ENCODE measurements at regions not wholly inside any gene's neighbourhood (a gene's known extent, or its start where the extent isn't known, plus 50 kb on each side); places are given as distances from the start of the nearest gene placed in this dataset.

DNA sequence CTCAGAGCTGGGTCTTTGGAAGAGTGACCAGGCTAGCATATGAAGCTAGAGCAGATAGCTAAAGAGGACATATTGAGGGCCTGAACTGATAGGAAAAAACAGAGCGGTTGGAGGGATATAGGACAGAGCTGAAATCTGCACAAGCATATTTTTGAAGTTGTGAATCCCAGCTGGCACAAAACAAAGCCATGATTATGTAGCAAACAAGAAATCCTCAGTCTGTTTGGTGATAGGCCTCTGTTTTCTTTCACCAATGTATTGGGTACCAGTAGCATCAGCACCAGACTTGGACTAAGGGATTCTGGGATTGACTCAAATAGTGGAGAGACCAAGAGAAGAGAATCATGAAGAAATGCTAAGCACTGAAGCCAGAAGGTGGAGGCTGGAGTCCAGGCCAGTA lies 151.0 kb downstream of the FAM43A start:
- DNase-seq (ENCODE audit: low spot score): no peak

DNA sequence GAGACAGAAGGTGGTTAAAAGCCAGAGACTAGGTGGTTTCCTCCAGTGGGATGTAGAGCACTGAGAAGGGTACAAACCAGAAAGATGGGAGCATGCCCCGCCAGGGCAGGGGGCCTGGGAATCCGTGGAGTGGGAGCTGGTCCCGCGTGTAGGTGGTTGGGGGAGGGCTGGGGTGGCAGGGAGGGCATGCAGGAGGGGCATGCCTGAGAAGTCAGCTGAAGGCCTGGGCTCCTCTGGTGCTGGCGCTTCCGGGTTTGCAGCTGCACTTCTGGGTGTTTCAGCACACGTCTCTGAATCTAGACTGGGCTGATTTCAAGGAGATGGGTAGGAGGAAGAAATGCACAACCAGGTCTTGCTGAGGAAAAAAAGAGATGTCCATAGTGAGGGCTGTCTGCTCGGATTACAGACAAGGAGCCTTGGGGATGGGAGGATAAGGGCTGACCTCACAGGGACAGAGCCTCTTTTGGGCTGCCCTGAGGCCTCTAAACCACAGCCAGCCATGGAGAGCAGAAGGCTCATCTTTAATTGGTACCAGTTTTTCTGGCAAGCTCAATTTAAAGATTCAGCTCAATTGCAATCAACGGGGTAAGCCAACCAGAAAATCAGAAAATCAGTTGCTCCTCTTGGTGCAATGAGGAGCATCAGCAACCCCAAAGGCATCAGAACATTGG lies 151.9 kb downstream of the FAM43A start:
- no peak for DNase-seq (ENCODE audit: low spot score)

DNA sequence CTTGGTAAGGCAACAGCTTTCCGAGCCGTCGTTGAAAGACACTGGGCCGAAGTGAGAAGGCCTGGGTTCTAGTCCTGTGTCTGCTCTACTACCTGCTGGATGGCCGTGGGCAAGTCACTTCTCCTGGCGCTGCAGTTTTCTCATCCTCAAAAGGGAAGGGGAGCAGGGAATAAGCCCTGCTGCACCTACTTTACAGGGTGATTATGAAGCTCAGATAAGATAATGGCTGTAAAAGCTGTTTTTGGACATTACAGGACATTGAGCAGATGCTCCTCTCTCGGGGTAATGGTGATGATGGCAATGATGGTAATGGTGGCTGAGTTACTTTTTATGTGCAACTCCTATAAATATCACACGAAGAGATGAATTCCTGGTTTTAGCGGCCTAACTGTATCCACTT lies 152.6 kb downstream of the FAM43A start:
- DNase-seq (ENCODE audit: low spot score): no peak

DNA sequence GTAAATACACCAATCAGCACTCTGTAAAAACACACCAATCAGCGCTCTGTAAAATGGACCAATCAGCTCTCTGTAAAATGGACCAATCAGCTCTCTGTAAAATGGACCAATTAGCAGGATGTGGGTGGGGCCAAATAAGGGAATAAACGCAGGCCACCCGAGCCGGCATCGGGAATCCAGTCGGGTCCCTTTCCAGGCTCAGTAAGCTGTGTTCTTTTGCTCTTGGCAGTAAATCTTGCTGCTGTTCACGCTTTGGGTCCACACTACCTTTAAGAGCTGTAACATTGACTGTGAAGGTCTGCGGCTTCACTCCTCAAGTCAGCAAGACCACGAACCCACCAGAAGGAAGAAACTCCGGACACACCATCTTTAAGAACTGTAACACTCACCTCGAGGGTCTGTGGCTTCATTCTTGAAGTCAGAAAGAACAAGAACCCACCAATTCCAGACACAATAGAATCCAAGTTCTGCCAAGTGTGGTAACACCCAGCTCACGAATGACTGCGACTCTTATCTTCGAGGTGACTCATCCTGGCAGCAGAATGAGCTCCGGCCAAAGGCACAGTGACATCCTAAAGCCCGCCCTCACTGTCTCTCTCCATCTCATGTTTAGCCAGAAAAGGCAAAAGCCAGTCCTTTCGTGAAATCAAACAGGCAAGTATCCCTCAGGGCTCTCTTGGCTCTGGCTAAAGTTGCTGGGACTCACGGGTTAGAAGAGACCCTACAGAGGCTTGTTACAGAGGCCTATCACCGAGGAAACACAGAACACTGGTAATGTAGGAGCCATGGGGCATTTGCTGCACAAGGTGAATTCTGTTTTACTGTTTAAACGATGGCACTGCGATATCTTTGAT lies 155.2 kb downstream of the FAM43A start:
- no peak for DNase-seq (ENCODE audit: low spot score)

DNA sequence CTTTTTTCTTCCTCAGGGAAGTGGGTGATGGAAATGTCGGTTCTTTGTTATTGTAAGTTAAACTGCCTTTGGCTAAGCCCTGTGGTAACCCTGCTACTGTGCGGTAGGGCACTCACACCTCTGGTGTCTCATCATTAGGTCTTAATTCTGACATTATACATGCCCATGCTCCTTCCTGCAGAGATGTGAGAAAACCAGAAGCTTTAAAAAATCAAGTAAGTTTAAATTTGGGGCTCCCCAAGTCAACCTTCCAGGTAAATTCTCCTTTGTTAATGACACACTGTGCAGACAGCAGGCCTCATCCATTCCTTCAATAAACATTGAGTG lies 155.8 kb downstream of the FAM43A start:
- DNase-seq (ENCODE audit: low spot score): no peak

DNA sequence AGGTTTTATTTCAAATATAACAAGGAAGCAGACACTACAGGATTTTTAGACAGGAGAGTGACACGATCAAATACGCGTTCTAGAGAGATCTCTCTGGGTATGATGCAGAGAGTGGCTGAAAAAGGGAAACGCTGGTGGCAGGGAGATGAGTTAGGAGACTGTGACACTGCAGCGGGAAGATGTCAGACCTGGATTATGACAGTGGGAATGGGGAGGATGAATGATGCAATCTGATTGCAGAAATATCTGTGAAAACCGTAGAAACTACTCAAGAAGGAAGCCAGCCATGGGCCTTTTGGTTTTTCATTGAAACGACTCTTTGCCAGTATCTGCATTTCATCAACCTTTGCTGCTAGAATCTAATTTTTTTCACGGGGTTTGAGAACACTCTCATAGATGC lies 157.9 kb downstream of the FAM43A start:
- no peak for DNase-seq (ENCODE audit: low spot score)

DNA sequence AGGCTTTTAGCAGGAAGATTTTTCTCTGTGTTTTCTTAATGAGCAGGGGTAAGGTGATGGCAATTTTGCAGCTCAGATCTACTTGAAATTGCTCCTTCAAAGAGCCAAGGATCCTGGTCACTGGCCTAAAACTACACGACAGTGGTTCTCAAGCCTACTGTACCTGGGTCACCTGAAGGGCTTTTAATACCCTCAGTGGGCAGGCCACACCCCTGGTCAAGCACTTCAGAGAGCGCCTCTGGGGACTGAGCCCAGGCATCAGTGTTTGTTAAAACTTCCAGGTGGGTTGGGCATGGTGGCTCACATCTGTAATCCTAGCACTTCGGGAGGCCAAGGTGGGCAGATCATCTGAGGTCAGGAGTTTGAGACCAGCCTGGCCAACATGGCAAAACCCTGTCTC lies 158.4 kb downstream of the FAM43A start:
- no peak for DNase-seq (ENCODE audit: low spot score)

DNA sequence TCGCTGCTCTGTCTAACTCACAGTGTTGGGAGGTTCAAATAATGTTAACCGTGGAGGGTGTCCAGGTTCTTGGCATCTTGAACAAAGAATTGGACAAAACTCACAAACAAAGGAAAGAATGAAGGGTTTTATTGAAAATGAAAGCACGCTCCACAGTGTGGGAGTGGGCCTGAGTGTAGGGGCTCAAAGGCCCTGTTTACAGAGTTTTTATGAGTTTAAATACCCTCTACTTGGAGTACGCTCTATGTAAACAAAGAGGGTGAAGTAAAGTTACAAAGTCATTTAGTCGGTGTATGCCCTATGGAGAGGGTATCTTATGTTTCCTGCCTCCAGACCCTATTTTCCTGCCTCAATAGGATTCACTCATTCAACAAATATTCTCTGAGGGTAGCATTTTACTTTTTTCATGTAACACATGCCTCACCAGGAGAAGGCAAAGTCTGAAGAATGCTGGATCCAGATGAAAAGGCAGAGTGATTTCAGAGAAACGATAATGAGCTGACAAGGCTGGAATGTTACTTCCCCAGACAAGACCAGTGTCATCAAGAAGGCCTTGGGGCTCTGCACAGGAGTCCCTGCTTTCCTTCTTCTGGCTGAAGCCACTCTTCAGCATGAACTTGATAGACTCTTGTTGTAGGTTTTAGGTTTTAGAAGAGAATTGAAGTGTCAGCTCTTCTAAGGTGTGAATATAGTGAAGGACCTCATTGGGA lies 163.6 kb downstream of the FAM43A start:
- no peak for DNase-seq (ENCODE audit: low spot score)

DNA sequence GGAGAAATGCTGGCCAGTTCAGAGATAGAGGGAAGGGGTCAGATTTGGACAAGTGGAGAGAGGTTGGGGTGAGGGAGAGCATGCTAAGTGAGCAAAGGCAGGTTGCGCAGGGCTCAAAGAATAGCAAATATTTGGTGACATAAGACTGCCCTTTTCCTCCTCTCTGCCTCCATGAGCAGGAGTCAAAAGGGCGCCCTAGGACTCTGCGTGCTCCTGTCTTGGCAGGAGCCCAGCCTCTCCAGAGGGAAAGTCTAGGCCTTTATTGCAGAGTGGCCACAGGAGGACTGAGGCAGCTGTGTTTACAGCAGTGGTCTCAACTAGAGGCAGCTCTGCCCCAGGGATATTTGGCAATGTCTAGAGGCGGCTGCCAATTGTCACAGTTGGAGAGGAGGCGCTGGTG lies 165.6 kb downstream of the FAM43A start:
- DNase-seq (ENCODE audit: low spot score): no peak

DNA sequence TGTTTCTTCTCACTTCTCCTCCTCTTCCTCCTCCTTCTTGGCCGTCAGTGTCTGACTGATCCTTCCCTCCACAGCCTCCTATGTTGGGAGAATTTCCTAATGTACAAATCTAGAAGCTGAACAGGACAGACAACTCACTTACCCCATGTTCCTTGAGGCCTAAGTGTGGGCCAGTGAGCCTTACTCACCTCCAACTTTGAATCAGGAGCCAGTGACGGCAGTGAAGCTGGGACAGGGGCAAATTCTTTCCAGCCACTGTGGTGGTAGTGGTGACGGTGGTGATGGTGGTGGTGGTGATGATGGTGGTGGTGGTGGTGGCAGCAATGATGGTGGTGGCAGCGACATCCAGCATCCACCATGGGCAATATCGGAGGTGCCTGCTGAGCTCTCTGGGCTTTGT lies 166.3 kb downstream of the FAM43A start:
- no peak for DNase-seq (ENCODE audit: low spot score)

DNA sequence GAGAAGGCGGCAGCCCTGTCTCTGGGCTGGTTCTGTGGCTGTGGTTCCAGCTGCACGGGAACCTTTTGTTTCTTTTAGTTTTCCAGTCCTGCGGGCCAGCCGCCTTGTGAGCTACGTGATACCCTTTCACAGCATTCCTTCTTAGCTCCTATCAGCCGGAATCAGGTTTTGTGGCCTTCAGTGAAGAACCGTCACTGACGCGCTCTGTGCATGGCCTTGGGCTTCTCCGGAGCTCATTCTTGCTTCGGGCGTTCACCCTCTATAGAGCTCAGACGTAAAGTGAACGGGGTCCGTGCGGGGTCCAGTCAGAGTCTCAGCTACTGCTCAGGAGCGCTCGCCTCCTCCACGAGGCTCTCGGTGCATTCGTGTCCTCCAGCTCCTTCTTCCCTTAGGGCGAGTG lies 166.7 kb downstream of the FAM43A start:
- DNase-seq (ENCODE audit: low spot score): no peak

DNA sequence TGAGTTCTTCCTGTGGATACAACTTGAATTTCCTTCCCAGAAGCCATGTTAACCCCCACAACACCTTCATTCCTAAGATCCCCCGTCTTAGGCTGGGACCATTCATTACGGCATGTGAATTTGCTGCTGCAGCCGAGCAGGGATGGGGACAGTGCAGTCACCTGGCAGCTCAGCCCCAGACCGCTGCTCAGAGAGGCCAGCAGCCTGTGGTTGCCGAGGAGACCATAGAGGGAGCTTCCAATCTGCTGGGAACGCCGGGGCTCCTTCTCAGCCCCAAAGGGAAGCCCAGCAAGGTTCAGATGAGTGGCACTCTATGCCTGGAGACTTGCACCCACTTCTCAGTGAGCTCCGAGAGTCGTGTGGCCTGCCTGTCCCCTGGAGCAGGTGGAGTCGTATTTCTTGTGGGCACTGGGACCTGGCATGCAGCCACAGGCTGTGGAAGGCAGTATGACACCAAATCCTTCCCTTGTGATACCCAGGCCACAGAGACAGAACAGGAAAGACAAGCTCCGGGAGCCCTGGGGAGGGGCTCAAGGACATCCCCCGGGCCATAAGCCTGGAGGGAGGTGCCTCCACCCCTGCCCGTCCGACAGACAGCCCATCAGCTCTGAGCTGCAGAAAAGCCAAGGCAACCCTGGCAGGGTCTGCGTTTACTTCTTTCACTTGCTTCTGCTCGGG lies 167.3 kb downstream of the FAM43A start:
- no peak for DNase-seq (ENCODE audit: low spot score)

DNA sequence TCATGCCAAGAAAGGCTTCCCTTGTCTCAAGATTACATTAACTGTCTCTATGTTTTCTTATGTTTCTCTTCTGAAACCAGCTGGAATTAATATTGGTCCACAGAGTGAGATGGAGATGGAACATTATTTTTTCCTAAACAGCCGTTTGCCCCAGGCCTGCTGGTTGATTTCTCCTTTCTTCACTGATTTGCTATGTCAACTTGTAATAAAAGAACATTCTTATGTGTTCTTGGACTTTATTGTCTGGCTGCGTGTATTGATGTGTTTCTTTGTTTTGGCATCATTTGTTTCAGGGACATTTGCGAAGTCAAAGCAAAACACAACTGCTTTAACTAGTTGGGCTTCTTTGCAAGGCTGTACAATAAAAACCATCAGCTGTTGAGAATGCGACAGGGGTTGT lies 168.5 kb downstream of the FAM43A start:
- no peak for DNase-seq (ENCODE audit: low spot score)

DNA sequence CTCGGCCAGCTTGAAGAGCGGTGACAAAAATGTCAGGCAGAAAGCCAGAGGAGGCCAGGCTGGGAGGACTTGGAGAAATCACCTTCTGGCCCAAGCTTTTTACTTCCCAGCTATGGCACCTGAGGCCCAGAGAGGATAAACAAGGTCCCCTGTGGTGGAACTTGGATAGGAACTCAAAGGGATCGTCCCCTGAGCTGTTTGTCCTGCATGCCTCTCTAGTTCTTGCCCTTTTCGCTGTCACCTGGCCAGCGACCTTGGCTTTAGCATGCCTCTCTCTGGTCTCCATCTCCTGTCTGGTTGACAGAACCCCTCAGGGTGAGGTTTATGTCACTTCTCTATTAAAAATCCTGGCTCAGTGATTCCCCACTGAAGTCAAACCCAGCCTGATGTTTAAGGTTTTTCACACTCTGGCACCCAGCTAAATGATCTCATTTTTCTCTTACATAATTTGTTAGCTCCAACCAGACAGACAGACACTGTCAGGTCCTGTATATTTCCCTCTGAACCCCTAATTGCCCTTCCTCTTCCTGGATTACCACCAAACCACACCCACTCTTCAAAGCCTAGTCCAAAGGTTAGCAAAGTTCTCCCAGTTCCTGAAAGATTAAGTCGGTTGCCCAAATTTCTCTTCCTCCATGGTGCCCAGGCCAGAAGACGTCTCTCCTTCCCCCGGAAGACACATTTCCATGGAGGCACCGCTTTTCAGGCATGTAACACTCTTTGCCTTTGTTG lies 169.1 kb downstream of the FAM43A start:
- DNase-seq (ENCODE audit: low spot score): no peak

DNA sequence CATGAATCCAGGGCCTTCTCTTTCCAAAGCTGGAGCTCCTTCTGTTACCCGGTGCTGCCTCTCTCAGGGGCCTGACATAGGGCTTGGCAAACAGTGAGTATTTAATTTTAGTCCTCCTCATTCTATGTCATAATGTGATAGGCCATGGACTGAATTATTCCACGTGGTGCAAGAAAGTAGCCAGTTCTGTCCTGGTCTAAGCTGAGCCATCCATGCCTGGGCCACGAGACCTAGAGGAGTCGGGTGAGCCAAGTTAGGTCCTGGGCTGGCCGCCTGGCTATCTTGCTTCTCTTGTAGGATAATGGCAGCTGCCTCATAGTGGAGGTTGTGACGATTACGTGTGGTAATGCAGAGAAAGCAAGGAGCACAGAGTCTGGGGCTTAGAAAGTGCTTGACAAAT lies 170.6 kb downstream of the FAM43A start:
- DNase-seq (ENCODE audit: low spot score): no peak

DNA sequence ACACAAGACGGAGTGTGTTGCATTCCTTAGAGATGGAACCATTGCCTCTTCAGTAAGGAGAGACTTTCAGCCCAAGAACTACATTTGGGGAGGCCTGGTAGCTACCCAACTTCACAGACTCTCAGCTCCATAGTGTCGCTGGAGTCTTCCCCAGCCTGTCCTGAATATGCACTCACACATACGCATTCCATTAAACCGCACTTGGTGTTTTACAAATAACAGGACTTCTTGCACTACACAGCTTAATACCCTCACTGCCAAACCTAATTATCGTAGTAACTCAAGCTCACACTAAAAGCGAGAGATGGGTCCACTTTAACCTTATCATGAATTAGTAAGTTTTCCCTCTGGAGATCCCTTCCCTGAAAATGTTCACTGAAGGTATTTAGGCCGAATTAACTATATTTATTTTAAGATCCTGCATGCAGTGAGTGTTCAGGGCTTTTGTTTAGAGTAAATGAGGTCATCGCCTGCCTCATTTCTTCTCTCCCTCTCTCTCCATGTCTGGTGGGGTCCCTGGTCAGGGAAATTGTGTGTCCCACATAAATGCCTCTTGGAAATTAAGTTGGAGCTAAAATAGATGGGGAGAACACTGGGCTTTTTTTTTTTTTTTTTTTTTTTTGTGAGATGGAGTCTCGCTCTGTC lies 171.9 kb downstream of the FAM43A start:
- DNase-seq (ENCODE audit: low spot score): no peak

DNA sequence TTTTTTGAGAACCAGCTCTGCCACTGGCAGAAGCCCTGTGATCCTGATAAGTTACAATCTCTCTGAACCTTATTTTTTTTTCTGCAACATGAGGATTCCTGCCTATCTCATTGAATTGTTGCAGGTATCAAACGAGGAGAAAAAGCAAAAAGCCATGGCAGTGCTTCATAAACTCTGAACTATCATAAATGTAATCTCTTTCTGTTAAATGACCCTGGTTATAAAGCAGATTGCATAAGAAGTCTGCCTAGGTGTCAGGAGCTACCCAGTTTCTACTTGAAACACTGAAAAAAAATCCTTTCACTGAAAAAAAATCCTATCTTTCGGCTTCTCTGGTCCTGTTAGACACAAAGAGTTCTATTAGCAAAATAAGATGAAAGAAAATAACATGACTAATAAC lies 172.7 kb downstream of the FAM43A start:
- DNase-seq (ENCODE audit: low spot score): no peak

DNA sequence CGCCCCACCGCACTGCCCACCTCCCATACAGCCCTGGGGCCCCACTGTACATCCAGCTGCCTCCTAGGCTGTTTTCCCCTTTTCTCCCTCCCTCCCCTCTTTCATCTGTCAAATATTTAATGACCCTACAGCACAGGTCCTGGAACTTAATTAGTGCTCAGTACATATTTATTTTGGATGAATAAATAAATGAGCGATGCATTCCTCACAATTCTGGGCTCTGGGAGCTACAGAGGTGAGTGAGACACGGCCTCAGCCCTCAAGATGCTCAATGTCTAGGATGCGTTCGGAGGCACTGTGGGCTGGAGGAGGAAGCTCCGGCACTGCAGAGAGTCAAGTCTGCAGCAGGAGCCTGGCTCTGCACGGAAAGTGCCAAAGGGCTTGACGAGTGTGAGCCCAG lies 175.0 kb downstream of the FAM43A start:
- no peak for DNase-seq (ENCODE audit: low spot score)

DNA sequence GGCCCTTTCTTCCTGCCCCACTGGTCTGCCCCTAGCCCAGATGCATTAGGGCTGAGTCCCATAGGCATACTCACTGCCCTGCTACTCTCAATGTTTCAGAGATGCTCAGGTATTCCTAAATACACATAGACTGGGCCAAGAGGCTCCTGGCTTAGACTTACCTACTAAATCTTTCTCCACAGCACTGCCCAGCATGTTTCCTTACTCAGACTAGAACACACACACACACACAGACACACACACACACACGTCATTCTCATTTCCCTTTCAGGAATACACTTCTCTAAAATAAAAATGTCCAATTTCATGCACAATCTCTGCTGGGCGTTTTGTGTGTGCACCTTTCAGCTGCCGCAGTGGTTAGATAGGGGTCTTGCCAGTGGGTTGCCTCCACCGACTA lies 175.7 kb downstream of the FAM43A start:
- no peak for DNase-seq (ENCODE audit: low spot score)

DNA sequence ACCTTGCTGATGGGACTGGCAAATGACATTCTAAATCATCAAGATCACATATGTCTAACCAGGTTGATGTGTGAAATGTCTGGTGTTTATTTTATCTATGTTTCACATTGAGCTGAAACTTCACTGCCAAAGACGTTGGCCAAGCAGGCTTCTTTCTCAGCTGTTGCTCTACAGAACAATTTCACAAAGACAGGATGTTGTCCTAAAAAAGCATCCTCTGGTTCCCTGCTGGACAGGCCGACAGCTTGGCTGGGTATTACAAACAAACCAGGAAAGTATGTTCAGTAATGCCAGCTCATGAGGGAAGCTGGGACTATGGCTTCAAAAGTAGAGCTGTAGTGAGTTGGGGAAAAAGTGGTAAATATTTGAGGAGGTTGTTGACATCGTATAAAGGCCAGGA lies 179.4 kb downstream of the FAM43A start:
- no peak for DNase-seq (ENCODE audit: low spot score)

DNA sequence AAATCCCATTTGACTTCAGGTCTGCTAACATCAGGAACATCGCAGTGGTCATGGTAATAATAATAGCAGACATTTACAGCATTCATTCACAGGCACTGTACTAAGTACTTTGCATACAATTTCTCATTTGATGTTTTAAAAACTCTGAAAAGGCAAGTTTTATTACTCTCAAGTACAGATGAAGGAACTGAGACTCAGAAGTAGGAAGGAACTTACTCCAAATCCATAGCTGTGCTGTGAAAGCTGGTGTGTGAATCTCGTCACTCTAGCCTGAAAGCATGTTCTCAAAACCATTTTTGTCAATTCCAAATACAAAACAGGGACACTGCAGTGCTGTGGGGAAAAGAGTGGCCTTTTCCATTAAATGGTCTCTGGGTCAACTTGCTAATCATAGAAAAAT lies 179.9 kb downstream of the FAM43A start:
- DNase-seq (ENCODE audit: low spot score): no peak

DNA sequence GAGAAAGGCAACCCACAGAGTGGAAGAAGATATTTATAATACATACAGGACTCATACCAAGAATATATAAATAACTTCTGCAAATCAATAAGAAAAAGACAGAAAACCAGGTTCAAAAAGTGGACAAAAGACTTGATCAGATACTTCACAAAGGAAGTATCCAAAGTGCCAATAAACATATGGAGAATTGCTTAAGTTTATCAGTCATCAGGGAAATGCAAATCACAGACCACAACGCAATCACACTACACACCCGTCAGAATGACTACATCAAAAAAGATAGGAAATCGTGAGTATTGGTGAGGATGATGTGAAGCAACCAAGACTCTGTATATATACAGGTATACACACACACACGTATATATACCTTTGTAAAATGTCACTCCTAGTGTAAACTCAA lies 180.6 kb downstream of the FAM43A start:
- no peak for DNase-seq (ENCODE audit: low spot score)
